OCI-LY7 (cell line): ENCODE measurements at regions not wholly inside any gene's neighbourhood (a gene's known extent, or its start where the extent isn't known, plus 50 kb on each side); places are given as distances from the start of the nearest gene placed in this dataset.

Experiments used
- BruUV-seq: library from RNA; stranded (reverse); fragments of 400-500 nt; replicated peaks from 2 replicates; lab custom pipeline; 2021; lab: Mats Ljungman, UMichigan
- CTCF ChIA-PET: fragments of 300-600 bp; sonication (Branson Sonifier 250); formaldehyde crosslinking; loops from one replicate; lab custom pipeline; 2022; ENCODE audit warnings: antibody characterized with exemption; ENCODE audit not compliant: unreplicated experiment; lab: Charles Lee
- POLR2A ChIA-PET: fragments of 300-600 bp; sonication (Branson Sonifier 250); formaldehyde crosslinking; loops from one replicate; lab custom pipeline; 2022; ENCODE audit warnings: antibody characterized with exemption; lab: Charles Lee
- DNase-seq: peaks from one replicate; pipeline ENCODE4 v3.0.0-alpha.2; 2015; ENCODE audit warnings: low spot score
- H2AFZ ChIP-seq: fragments of 200-600 bp; sonication (generic), shearing (Covaris generic); 2 replicates; pipeline ENCODE4 v1.6.1; 2014; ENCODE audit warnings: mild to moderate bottlenecking, antibody characterized with exemption, low read length, moderate library complexity
- H3K27ac ChIP-seq: fragments of 200-600 bp; sonication (generic); 2 replicates; pipeline ENCODE4 v1.5.1; 2014; ENCODE audit warnings: mixed run types, low read depth, mild to moderate bottlenecking, moderate library complexity, low read length, inconsistent platforms; ENCODE audit not compliant: poor library complexity, severe bottlenecking
- H3K36me3 ChIP-seq: fragments of 200-600 bp; sonication (generic); 2 replicates; pipeline ENCODE4 v1.6.1; 2014; ENCODE audit warnings: mild to moderate bottlenecking, antibody characterized with exemption, low read length, moderate library complexity, mixed read lengths; ENCODE audit not compliant: insufficient read depth
- H3K4me1 ChIP-seq: fragments of 200-600 bp; sonication (generic); 2 replicates; pipeline ENCODE4 v1.5.1; 2014; ENCODE audit warnings: mild to moderate bottlenecking, low read length; ENCODE audit not compliant: insufficient read depth, poor library complexity, severe bottlenecking
- H3K4me2 ChIP-seq: fragments of 200-600 bp; sonication (generic); 2 replicates; pipeline ENCODE4 v1.6.1; 2014; ENCODE audit warnings: mild to moderate bottlenecking, low read length
- H3K4me3 ChIP-seq: fragments of 200-600 bp; sonication (generic); 2 replicates; pipeline ENCODE4 v1.5.1; 2014; ENCODE audit warnings: mild to moderate bottlenecking, low read depth, low read length; ENCODE audit not compliant: poor library complexity, severe bottlenecking
- H3K79me2 ChIP-seq: fragments of 200-600 bp; sonication (generic); 2 replicates; pipeline ENCODE4 v1.6.1; 2016; ENCODE audit warnings: low read depth, mild to moderate bottlenecking, low read length, moderate library complexity, mixed read lengths; ENCODE audit not compliant: insufficient read depth
- H3K9me2 ChIP-seq: fragments of 200-600 bp; sonication (generic); 2 replicates; pipeline ENCODE4 v1.6.1; 2016; ENCODE audit warnings: mild to moderate bottlenecking, low read length, mixed read lengths; ENCODE audit not compliant: insufficient read depth
- H3K9me3 ChIP-seq: fragments of 200-600 bp; sonication (generic); 2 replicates; pipeline ENCODE4 v1.6.1; 2014; ENCODE audit warnings: mild to moderate bottlenecking, mixed run types, low read length, mixed read lengths
- H4K20me1 ChIP-seq: fragments of 200-600 bp; sonication (generic); 2 replicates; pipeline ENCODE4 v1.6.1; 2014; ENCODE audit warnings: mild to moderate bottlenecking, antibody characterized with exemption, low read length, moderate library complexity, mixed read lengths; ENCODE audit not compliant: insufficient read depth
- CTCF ChIP-seq: fragments of 200-600 bp; sonication (generic); conservative IDR thresholded peaks from 2 replicates; pipeline ENCODE4 v1.5.1; 2014; ENCODE audit warnings: mild to moderate bottlenecking, antibody characterized with exemption, low read length, moderate library complexity, mixed read lengths
- EZH2phosphoT487 ChIP-seq: fragments of 200-600 bp; sonication (generic); IDR thresholded peaks from 2 replicates; pipeline ENCODE4 v1.6.1; 2018; ENCODE audit warnings: low read depth, borderline replicate concordance, mild to moderate bottlenecking, mixed run types, antibody characterized with exemption, low read length, moderate library complexity, mixed read lengths
- intact Hi-C: fragments of 100-400 bp; cut with micrococcal nuclease; formaldehyde crosslinking; loops from one replicate; pipeline ENCODE4 v1.10.0; 2022; ENCODE audit not compliant: unreplicated experiment

DNA sequence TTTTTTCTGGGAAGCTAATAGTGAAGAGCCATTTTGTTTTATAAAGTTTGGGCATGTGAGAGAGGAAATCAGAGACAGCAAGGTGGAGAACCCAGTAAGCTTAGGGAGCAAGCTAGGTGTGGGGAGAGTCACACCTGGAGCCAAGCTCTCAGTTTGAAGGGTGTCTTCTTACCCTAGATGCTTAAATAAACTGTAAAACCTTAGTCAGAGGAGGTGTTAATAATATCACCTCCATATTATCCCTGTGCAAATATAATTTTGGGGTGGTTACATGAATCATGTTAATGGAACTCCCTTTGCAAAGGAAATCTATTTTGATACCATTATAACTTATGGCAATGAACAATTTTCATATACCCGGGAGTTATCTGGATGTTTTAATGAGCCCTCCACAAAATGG lies 246.2 kb upstream of the PLET1 start:
- Histone ChIP-seq H3K4me2 (no peak overlapping the region), H3K4me3 (no peak overlapping the region), H3K9me2 (no peaks in the 10 kb centered on the region), H3K27ac (no peak overlapping the region), H4K20me1 (no peaks in the 10 kb centered on the region), H3K36me3 (no peaks in the 10 kb centered on the region), H3K9me3 (no peaks in the 10 kb centered on the region), H2AFZ (no peak overlapping the region), H3K79me2 (no peaks in the 10 kb centered on the region), H3K4me1 (no peaks in the 10 kb centered on the region)
- no peak for DNase-seq
- intact Hi-C loops, result no loop called here
- CTCF ChIA-PET, result no interaction called here
- POLR2A ChIA-PET, result interaction anchor here (0.6 kb wide), 1 partner anchor 1994 kb away, joined by 3 read pairs; no protein-coding TSS in a partner anchor
- BruUV-seq, result no TSS peak
- TF ChIP-seq EZH2phosphoT487, result no peak
- TF ChIP-seq CTCF, result no peak

GRCh38 chr11:112507281-112507680 lies 246.6 kb upstream of the PLET1 start:
- no peak overlapping the region for H3K4me3 ChIP-seq
- no TSS peak for BruUV-seq
- no peaks in the 10 kb centered on the region for H3K36me3 ChIP-seq
- no peak overlapping the region for H3K4me2 ChIP-seq
- no peak for DNase-seq
- TF ChIP-seq CTCF (no peak), EZH2phosphoT487 (no peak)
- intact Hi-C loops, result no loop called here
- H2AFZ ChIP-seq, result no peak overlapping the region
- no peaks in the 10 kb centered on the region for H4K20me1 ChIP-seq
- CTCF ChIA-PET, result no interaction called here
- H3K9me3 ChIP-seq, result no peaks in the 10 kb centered on the region
- no peaks in the 10 kb centered on the region for H3K4me1 ChIP-seq
- no peaks in the 10 kb centered on the region for H3K79me2 ChIP-seq
- no peak overlapping the region for H3K27ac ChIP-seq
- POLR2A ChIA-PET, result interaction anchor here (0.6 kb wide), 2 partner anchors 15 to 1994 kb away, joined by 3 to 4 read pairs; no protein-coding TSS in a partner anchor
- H3K9me2 ChIP-seq, result no peaks in the 10 kb centered on the region

GRCh38 chr11:112508750-112509149 lies 248.1 kb upstream of the PLET1 start:
- no peak for TF ChIP-seq CTCF
- TF ChIP-seq EZH2phosphoT487, result no peak
- no TSS peak for BruUV-seq
- no peak overlapping the region for H3K4me3 ChIP-seq
- intact Hi-C loops, result no loop called here
- no peak overlapping the region for H3K27ac ChIP-seq
- no peaks in the 10 kb centered on the region for H4K20me1 ChIP-seq
- no peak overlapping the region for H2AFZ ChIP-seq
- POLR2A ChIA-PET, result no interaction called here
- no peak overlapping the region for H3K4me2 ChIP-seq
- H3K9me3 ChIP-seq, result no peaks in the 10 kb centered on the region
- no peak for DNase-seq
- H3K36me3 ChIP-seq, result no peaks in the 10 kb centered on the region
- H3K79me2 ChIP-seq, result no peaks in the 10 kb centered on the region
- H3K4me1 ChIP-seq, result no peaks in the 10 kb centered on the region
- CTCF ChIA-PET, result no interaction called here
- no peaks in the 10 kb centered on the region for H3K9me2 ChIP-seq
